HG02970 (cell line): ENCODE measurements at regions not wholly inside any gene's neighbourhood (a gene's known extent, or its start where the extent isn't known, plus 50 kb on each side); places are given as distances from the start of the nearest gene placed in this dataset.

ENCODE experiments used
- ATAC-seq: cut with Tn5 transposase; IDR thresholded peaks from one replicate; pipeline ENCODE4 v1.9.1; 2021; ENCODE audit warnings: mild to moderate bottlenecking, moderate library complexity, moderate number of reproducible peaks; ENCODE audit not compliant: unreplicated experiment, low FRiP score

DNA sequence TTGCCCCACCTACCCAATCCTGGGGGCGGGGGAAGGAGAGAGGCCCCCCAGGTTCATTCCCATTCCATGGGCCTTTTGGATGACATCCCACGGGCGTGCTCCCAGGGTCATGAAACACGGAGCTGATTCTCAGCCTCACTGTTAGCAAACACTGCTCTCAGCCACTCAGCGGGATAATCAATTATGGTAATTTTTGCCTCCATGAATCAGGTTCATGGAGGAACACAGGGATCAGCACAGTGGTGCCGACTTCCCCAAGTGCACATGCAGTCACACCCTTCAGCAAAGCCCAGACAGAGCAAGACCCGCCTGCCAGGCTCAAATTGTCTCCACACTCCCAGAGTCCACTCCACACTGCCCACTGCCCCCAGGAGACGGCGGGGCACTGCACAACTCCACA, 164.6 kb downstream of the ENGASE start:
- ATAC-seq = no peak

DNA sequence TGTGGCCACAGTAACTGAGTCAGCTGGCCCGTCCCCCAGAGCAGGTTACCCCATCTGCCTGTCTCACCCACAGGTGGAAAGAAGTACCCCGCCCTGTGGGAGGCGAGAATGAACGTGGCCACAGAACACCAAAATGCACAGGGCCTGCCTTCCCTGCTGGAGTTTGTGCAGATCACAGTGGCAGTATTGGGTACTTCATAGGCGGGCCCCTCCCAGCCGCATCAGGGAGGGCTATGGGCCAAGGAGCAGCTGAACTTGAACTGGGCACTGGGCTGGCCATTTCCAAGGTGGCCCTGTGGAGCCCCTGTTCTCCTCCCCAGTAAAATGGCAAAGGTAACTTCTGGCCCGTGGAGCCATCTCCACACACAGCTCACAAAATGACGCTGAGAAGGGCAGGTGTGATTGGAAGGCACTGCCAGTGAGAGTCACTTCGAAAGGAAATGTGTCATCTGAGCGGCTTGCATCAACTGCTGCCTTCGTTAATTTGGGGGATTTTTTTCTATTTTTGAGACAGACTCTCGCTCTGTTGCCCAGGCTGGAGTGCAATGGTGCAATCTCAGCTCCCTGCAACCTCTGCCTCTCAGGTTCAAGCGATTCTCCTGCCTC, 162.9 kb downstream of the ENGASE start:
- ATAC-seq = no peak

DNA sequence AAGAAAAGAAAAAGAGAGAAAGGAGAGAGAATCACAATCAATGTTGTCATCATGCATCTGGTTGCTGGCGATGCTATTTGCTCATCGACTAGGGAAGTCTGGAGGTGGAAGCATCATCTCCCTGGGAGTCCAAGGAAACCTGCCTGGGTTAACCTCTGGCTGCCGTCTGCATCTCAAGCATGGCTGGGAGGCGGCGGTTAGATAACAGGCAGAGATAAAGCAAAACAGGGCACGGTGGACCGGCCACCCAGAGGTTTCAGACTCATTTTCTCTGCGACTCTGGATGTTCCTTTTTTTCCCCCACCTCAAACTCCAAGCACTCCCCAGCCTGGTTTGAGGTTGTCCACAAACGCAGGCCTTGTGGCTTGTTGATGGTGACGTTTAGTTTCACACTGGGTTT, 161.2 kb downstream of the ENGASE start:
- no peak for ATAC-seq

DNA sequence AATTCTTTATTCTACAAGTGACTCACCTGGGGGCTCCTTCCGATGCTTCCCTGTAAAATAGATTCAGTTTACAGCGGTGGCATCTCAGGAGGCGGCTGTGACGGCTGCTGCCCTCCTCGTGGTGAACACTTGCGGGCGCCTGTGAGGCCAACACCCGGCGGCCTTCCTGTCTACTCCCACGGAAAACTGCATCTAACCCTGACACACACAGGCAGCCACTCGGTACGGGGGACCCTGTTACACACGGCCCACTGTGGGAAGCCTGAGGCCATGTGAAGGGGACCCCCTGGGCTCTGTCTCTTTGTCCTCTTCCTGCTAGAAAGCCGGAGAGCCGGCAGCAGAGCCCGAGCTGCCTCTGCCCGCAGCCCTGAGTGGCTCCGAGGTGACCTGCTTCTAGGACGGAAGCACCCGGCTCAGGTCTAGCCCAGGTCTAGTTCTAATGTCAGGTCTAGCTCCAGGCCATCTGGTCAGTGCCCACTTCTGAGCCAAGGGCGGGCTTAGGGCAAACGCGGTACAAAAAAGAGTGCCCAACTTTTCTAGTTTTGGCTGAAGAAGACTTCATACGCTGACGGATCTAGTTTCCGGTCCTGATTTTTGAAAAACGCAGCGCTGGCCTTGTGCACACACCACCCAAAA, 159.4 kb downstream of the ENGASE start:
- ATAC-seq = no peak

DNA sequence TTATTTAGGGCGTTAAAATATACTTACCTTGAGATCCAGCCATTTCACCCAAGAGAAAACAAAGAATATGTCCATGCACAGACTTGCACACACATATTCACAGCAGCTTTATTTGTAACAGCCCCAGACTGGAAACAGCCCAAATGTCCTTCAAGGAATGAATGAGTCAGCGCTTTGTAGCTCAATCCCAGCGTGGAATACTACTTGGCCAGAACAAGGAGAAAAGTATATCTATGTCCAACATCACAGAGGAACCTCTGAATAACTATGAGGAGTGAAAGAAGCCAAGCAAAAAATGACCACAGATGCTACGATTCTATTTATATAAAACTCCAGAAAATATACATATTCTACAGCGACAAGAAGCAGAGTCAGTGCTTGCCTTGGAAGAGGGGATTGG, 158.3 kb downstream of the ENGASE start:
- ATAC-seq = no peak

DNA sequence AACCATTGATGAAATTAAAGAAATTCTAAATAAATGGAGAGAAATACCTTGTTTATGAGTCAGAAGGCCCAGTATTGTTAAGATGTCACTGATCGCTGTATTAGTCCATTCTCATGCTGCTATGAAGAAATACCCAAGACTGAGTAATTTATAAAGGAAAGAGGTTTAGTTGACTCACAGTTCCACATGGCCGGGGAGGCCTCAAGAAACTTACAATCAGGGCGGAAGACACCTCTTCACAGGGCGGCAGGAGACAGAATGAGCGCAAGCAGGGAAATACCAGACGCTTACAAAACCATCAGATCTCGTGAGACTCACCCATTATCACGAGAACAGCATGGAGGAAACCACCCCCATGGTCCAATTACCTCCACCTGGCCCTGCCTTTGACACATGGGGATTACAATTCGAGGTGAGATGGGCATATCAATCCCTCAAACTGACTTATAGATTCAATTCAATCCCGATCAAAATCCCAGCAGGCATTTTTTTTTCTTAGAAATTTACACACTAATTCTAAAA, 157.2 kb downstream of the ENGASE start:
- no peak for ATAC-seq

DNA sequence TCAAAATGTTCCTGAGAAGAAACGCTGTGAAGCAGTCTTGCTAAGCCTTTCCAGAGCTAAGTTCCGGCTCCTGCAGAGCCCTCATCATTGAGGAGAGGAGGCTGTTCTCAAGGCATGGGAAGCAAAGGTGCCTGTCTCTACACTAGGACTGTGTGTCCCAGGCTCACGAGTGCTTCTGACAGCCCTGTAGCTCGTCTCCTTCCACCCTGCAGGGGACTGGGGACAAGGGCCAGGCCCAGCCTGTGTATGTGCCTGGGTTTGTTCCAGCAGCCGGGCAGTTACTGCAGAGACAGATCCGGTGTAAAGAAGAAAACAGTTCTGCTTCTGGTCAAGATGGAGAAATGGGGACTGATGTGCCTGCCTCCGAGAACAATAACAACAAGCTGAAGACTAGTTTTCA, 156.0 kb downstream of the ENGASE start:
- ATAC-seq = no peak

DNA sequence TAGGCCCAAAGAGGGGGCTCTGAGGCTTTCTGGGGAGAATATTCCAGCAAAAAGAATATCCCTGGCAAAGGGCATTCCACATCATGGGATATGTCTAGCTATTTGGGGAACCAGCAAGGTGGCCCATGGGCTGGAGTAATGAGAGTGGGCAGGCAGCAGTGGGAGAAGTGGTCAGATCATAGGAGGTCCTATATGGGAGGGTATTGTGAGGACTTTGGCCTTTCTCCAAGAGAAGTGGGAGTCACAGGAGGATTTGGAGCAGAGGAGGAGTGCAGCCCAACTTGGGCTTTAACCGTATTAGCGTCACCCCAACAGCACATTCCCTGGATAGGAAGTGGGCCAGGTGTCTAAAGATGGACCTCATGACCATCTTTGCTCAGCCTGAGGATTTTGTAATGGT, 151.4 kb downstream of the ENGASE start:
- ATAC-seq = no peak

DNA sequence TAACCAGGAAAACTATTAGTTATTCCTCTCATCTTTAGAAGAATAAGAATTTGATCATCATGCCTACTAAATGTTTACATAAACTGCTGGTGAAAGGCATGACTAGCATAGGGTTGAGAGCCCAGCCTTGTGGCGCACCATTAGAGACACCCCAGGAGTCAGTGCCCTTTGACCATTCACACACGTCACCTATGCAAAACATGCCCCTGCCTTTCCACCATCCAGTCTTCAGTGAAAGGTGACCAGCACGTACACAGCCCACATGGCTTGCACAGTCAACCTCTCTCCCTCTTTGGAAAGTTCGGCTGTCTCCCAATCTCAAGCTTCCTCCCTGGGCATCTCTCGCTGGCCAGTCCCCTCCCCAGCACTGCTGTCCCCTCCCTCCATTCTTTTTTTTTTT, 150.3 kb downstream of the ENGASE start:
- no peak for ATAC-seq

DNA sequence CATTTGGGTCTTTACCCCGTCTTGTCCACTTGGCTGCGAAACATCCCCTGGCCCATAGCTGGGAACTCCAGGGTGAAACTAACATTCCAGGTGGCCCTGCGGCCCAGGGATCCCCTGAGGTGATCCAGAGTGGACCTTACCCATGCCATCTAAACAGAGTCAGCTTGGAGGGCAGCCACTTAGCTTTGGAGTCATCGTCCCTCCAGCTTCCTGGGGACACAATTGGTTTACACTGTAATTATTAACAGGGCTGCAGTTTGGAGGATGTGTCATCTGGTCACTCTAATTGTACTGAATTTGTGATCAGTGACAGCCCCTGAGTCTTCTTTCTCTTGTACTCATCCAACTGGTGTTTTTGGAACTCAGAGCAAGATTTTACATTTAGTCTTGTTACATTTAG, 149.9 kb downstream of the ENGASE start:
- ATAC-seq = no peak

DNA sequence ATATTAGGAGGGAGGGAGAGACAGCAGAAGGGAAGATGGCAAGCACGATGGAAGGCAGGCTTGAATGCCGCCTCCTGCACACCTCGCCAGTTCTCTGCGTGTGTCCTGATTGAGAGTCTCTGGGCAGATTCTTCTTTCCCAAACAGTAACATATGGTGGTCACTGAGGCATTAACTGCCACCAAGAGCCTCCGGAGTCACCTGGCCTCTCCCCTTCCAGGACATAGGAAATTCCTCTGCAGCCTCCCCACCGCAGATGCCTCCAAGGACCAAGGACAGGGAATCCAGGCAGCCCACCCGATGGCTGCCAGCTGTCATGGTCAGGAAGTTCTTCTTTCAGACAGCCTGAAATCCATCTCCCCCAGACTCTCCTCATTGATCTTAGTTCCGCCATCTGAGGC, 149.3 kb downstream of the ENGASE start:
- no peak for ATAC-seq

DNA sequence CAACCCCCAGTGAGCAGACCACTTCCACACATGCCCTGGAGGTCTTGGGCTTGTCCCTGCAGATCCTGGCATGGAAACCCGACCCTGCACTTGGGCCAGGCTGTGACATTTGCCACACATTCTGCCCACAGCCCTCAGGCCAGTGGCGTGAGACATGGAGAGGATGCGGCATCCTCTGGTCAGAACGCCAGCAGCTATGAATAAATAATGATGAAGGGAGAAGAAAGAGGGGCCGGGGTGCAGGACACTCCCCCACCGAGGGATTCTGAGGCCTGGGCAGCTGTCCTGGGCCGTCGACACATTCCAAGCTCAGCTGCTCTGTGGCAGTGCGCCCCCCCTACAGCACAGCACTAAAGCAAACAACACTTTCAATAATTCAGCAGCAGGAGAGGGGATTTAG, 148.8 kb downstream of the ENGASE start:
- no peak for ATAC-seq

DNA sequence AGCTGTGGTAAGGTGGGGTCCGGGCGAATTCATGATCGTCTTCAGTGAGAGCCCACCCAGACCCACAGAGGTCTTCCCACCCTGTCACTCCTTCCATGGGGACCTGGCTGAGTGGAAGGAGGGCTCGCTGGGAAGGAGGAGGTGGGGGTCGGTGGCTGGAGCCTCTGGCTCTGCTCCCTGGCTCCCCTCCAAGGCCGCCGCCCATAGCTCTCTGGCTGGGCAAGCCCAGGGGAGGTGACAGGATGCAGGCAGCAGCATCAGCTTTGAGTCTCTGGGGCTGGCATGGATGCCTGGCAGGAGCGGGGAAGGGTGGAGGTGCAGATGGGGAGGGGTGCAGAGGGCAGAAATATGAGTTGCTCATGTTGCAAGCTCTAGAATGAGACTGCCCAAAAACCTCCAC, 147.0 kb downstream of the ENGASE start:
- no peak for ATAC-seq

DNA sequence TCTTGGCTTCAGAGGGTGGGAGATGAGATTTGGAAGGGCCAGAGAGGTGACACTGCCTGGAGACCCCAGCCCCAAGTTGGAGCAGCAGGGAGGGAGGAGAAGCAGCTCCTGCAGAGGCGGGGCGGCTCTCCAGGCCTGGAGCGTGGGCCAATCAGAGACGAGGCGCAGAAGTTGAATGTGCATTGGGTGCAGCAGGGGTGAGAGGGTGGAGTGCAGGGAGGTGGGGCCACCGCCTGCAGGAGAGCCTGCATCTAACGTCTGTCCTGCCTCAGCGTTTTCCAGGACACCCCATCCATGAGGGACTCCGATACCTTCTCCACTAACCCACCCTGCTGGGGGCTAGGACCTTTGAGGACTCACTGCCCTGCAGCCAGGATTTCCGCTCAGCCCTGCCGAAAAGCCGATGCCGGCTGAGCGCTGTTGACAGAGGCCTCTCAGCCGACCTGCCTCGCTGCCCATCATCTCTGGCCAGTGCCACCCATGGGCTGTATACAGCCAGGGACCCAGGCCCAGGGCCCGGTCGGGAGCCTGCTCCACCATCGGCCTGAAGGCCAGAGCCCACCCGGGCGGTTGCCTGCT, 146.2 kb downstream of the ENGASE start:
- no peak for ATAC-seq

DNA sequence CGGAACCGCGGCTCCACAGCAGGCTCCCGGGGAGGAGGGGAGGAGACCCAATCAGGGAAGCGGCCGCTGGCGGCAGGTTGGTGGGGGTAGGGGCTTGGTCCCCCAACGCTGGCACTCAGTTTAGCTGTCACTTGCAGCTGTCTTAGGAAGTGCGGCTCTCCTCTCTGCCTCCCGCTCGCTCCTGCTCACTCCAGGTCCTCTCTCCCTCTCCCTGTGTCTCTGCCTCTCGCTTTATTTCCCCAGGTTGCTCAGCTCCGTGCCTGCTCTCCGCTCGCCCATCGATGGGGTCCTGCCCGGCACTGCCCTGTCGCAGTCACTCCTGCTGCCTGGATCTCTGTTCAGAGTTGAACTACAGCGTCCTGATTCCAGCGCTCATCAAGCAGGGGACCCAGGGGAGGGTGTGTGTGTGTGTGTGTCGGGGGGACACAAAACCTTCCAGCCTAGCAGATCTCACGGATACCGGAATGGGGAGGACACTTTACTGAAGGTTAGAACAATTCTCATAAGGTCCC, 145.6 kb downstream of the ENGASE start:
- ATAC-seq = no peak

DNA sequence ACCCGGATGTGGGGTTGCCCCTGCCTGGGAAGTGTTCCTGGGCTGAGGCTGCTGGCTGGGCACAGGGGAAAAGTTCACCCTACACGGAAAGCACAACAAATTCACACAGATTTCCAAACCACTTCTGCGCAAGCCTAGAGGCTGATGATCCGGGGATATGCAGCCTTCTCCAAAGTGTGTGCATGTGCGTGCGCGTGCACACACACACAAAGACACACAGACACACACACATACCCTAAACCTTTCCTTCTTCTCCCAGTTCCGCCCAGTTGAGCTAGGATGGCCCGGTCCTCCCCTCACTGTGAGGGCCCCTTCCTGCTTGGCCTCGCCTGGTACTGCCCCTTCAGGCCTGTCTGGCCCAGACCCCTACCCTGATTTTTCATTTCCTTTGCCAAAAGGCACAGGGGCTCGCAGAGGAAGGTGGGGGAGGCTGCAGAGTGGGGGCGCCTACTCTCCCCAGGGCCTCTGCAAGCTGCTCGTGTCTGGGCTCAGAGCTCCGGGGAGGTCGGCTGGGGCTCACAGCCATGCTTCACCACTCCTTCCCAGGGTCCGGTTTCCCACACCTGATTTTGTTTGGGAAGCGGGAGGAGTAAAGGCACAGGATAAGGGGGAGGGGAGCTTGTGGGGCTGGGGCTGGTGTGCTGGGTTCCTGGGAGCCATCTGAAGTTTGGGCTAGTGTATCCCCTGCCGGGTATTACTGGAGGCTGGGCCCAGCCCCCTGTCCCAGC, 144.7 kb downstream of the ENGASE start:
- ATAC-seq = no peak

DNA sequence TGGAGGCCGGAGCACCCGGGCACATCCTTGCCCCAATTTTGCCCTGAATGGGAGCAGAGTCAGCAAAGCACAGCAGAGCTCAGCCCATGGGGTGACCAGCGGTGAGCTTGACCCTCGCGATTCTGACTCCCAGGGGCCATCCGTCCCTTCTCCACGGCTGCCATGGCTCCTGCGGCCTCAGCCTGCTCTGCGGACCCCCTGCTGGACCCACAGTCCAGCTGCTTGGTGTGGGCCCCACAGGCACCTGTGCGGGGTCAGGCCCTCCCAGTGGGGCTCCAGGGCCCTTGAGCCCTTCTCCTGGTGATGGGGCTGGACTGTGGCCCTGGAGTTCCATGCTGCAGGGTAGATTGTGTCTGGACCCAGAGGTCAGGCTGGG, 144.2 kb downstream of the ENGASE start:
- no peak for ATAC-seq

DNA sequence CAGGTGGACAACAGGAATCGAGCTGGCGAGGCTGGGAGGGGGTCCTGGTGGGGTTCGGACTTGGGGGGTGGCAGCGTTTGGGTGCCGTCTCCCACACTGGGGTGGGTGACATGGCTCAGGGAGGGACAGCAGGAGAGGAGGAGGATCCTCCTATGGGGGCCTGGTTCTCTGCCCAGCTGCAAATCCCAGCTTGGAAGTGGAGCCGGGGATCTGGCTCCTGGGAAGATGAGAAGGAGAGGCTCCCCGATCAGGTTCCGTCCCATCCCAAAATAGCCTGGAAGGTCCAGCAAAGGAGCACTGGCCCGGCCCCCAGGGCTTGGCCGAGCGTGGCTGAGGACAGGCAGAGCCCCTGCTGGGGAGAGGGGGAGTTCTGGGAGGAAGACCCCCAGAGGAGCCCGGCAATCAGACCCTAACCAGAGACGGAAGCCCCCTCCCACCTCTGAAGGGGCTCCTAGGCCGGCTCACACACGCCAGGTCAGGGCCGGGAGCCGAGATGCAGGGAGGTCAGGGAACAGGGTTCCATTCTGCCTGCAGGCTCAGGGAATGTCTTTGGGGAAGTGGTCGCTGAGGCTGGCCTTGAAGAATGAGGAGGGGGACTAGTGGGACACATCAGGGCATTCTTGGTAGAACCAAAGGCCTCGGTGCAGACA, 143.7 kb downstream of the ENGASE start:
- no peak for ATAC-seq

DNA sequence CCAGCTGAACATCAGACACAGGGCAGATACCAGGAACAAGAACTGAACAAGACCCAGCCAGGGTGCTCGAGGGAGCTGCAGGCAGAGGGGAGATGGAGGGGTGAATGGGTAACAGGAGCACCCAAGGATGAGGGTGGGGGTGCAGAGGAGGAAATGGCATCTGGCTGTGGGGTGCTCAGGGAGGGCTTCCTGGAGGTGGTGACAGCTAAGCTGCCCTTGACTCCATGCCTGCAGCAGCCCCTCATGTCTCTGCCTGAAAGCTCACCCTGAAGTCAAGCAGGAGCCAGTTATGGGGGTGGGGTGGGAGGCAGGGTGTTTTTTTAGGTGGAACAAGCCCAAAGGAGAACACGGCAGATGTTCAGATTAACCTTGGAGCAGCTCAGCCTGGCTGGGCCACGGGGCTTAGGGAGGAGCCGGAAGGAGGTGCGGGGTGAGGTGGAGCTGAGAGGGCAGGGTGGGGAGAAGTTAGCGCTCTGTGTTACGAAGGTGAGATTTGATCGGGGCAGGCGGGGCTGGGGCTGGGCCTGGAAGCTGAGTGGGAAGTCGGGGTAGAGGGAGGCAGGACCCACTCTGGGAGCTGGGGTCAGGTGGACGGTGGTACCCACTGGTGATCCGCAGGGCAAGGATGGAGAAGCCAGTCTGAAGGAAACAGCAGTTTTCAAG, 143.0 kb downstream of the ENGASE start:
- no peak for ATAC-seq

DNA sequence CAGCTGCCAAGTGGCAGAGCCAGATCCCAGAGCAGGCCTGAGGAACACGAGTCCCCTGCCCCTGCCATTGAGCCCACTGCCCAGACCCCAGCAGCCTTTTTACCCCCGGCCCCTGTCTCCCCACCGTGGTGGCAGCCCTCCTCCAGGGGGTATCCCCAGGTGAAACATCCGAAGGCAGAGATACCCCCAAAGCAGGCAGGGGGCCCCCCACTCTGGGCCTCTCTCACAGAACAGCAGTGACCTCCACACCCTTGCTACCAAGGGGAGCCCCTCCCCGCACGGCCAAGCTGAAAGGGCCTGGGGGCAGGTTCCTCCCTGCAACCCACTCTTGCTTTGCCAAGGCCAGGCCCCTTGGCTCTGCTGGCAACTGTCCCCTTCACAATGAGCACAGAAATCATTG, 142.2 kb downstream of the ENGASE start:
- no peak for ATAC-seq
